Stimulated activated memory B cell treated with anti-CD40 and anti-IgM and Interleukin-4, amounts not matched to agents 10 μg/mL and 1 μg/mL and 100 μg/mL, for 72 hours (primary cell): ENCODE measurements at regions not wholly inside any gene's neighbourhood (a gene's known extent, or its start where the extent isn't known, plus 50 kb on each side); places are given as distances from the start of the nearest gene placed in this dataset.
A peak's percentile ranks its signal among the peaks of the same experiment; 100 is the strongest.

Experiments
- ATAC-seq: fragments of 150-1000 bp; cut with Tn5 transposase; 2 replicates; pipeline ENCODE4 v1.10.0; 2021
- H3K27ac Mint-ChIP-seq: one replicate; pipeline ENCODE4 v1.8.0; 2022; ENCODE audit warnings: mild to moderate bottlenecking, mixed read lengths
- H3K27me3 Mint-ChIP-seq: one replicate; pipeline ENCODE4 v1.8.0; 2022; ENCODE audit warnings: mixed read lengths
- H3K36me3 Mint-ChIP-seq: one replicate; pipeline ENCODE4 v1.8.0; 2022; ENCODE audit warnings: mixed read lengths
- H3K4me1 Mint-ChIP-seq: one replicate; pipeline ENCODE4 v1.8.0; 2022; ENCODE audit warnings: mixed read lengths
- H3K4me3 Mint-ChIP-seq: one replicate; pipeline ENCODE4 v1.8.0; 2022; ENCODE audit warnings: mild to moderate bottlenecking, moderate library complexity, mixed read lengths
- H3K9me3 Mint-ChIP-seq: one replicate; pipeline ENCODE4 v1.8.0; 2022; ENCODE audit warnings: mixed read lengths

DNA sequence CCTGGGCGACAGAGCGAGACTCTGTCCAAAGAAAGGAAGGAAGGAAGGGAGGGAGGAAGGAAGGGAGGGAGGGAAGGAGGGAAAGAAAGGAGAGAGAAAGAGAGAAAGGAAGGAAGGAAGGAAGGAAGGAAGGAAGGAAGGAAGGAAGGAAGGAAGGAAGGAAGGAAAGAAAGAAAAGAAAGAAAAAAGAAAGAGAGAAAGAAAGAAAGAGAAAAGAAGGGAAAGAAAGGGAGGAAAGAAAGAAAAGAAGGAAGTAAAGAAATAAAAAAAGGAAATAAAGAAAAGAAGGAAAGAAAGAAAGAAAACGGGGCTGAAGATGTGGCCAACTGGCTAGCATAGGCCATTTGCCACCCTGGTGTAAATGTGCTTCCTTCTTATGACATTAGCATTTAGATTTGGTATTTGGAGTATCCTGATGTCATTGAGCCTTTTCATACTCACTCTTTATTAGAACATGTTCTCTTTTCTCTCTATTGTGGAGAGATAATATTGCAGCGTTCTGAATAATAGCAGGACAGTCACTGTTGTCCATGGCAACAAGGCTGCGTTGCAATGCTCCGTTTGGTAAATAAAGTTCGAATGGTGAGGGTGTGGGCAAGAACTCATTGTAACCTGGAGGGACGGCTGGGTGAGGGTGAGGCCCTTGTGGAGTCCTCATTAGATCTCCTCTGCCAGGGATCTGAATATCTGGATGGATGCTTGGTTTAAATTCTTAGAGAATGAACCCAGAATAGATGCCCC, 173.9 kb upstream of the UBL3 start:
- ATAC-seq: no peak
- Mint-ChIP-seq H3K27ac (no peak overlapping the region), H3K4me3 (no peak overlapping the region), H3K27me3 (peaks cover 23% of the 10 kb centered on the region), H3K36me3 (no peaks in the 10 kb centered on the region), H3K9me3 (no peaks in the 10 kb centered on the region), H3K4me1 (no peaks in the 10 kb centered on the region)

GRCh38 chr13:30023196-30023895, 172.9 kb upstream of the UBL3 start:
- H3K4me1 Mint-ChIP-seq: no peaks in the 10 kb centered on the region
- H3K27ac Mint-ChIP-seq: no peak overlapping the region
- H3K9me3 Mint-ChIP-seq: no peaks in the 10 kb centered on the region
- no peak overlapping the region for H3K4me3 Mint-ChIP-seq
- H3K36me3 Mint-ChIP-seq: no peaks in the 10 kb centered on the region
- peaks cover 30% of the 10 kb centered on the region for H3K27me3 Mint-ChIP-seq
- no peak for ATAC-seq

GRCh38 chr13:30022796-30023195, 172.4 kb upstream of the UBL3 start:
- Mint-ChIP-seq H3K9me3 (no peaks in the 10 kb centered on the region), H3K27ac (no peak overlapping the region), H3K36me3 (no peaks in the 10 kb centered on the region), H3K4me1 (no peaks in the 10 kb centered on the region), H3K27me3 (peaks cover 29% of the 10 kb centered on the region), H3K4me3 (no peak overlapping the region)
- ATAC-seq: no peak

GRCh38 chr13:30022256-30022655, 171.8 kb upstream of the UBL3 start:
- H3K9me3 Mint-ChIP-seq: no peaks in the 10 kb centered on the region
- no peak for ATAC-seq
- no peaks in the 10 kb centered on the region for H3K36me3 Mint-ChIP-seq
- H3K4me1 Mint-ChIP-seq: no peaks in the 10 kb centered on the region
- peaks cover 30% of the 10 kb centered on the region for H3K27me3 Mint-ChIP-seq
- H3K27ac Mint-ChIP-seq: no peak overlapping the region
- no peak overlapping the region for H3K4me3 Mint-ChIP-seq

DNA sequence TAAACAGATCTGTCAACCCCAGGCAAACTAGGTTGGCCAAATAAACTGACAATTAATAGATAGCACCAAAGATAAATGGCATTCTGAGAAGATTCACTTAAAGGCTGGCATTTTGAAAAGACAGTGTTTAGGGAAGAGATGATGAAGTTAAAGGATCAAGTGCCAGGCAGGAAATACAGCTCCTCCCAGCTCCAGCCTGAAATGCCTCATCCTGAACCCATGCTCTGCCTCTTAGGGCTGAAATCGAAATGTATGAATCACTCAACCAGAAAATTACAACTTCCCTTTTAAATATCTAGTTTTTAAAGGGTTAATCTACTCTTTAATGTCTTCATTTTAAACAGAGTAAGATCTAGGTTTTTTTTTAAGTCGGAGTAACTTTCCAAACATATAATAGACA, 171.2 kb upstream of the UBL3 start:
- no peaks in the 10 kb centered on the region for H3K9me3 Mint-ChIP-seq
- H3K4me1 Mint-ChIP-seq: no peaks in the 10 kb centered on the region
- ATAC-seq: no peak
- H3K27ac Mint-ChIP-seq: no peak overlapping the region
- no peaks in the 10 kb centered on the region for H3K36me3 Mint-ChIP-seq
- peaks cover 36% of the 10 kb centered on the region for H3K27me3 Mint-ChIP-seq
- H3K4me3 Mint-ChIP-seq: no peak overlapping the region

DNA sequence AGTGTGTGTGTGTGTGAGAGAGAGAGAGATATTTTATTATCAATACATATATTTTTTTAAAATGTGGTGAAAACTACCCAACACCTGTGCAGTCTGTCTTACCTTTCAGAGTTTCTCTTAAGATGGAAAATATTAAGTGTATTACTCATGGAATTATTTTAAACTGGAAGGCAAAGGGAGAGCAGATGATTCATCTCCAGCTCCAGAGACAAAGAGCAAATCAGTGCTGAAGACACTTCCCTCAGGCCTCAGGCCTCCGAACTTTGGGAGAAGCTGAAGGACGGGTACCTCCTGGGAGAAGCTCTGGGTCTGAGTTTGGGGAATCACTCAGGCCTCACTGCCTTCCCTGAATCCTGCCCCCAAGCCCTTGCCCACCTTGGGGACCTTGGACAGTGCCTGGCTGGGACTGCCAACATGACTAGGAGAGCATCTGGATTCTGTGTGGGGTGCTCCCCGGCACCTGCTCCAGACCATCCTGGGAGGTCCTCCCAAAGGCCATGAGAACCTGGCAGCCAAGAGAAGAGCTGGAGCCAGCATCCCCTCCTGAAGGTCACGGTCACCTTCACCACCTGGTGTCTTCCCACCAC, 170.4 kb upstream of the UBL3 start:
- Mint-ChIP-seq H3K27me3 (peaks cover 44% of the 10 kb centered on the region), H3K4me1 (no peaks in the 10 kb centered on the region), H3K9me3 (no peaks in the 10 kb centered on the region), H3K36me3 (no peaks in the 10 kb centered on the region), H3K27ac (no peak overlapping the region), H3K4me3 (no peak overlapping the region)
- no peak for ATAC-seq

GRCh38 chr13:30019648-30020626, 169.5 kb upstream of the UBL3 start:
- ATAC-seq: no peak
- no peaks in the 10 kb centered on the region for H3K4me1 Mint-ChIP-seq
- H3K4me3 Mint-ChIP-seq: no peak overlapping the region
- no peaks in the 10 kb centered on the region for H3K9me3 Mint-ChIP-seq
- no peaks in the 10 kb centered on the region for H3K36me3 Mint-ChIP-seq
- peaks cover 48% of the 10 kb centered on the region for H3K27me3 Mint-ChIP-seq
- no peak overlapping the region for H3K27ac Mint-ChIP-seq

GRCh38 chr13:30017880-30018279, 167.5 kb upstream of the UBL3 start:
- Mint-ChIP-seq H3K4me1 (no peaks in the 10 kb centered on the region), H3K27me3 (peaks cover 48% of the 10 kb centered on the region), H3K9me3 (no peaks in the 10 kb centered on the region), H3K4me3 (no peak overlapping the region), H3K27ac (no peak overlapping the region), H3K36me3 (no peaks in the 10 kb centered on the region)
- no peak for ATAC-seq

GRCh38 chr13:30016398-30016797, 166.0 kb upstream of the UBL3 start:
- Mint-ChIP-seq H3K27ac (no peak overlapping the region), H3K27me3 (peaks cover 48% of the 10 kb centered on the region), H3K36me3 (no peaks in the 10 kb centered on the region), H3K4me1 (no peaks in the 10 kb centered on the region), H3K9me3 (no peaks in the 10 kb centered on the region), H3K4me3 (no peak overlapping the region)
- no peak for ATAC-seq

DNA sequence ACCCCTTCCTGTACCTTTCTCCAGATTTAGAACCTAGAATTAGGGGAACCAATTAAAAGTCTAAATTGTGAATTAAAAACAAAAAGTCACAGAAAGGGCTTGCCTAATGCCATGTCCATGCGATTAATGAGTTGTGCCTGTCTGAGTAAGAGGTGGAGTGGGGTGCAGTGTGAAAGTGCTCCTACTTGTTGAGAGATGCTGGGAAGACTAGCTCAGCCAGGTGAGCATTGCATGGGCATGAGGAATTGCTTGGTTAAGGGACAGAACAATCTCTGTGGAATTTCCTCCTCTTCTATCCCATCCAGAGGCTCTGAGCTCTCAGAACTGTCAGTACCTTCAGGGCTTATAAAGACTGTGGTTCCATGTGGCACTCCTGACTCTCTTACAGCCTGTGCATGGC, 159.0 kb upstream of the UBL3 start:
- no peak for ATAC-seq
- Mint-ChIP-seq H3K27ac (no peak overlapping the region), H3K9me3 (no peaks in the 10 kb centered on the region), H3K27me3 (peaks cover 18% of the 10 kb centered on the region), H3K4me1 (no peaks in the 10 kb centered on the region), H3K4me3 (no peak overlapping the region), H3K36me3 (no peaks in the 10 kb centered on the region)

- Mint-ChIP-seq H3K9me3 (no peaks in the 10 kb centered on the region), H3K4me3 (no peak overlapping the region)
- ATAC-seq: no peak
These were observed 155.8 kb upstream of the UBL3 start for GRCh38 chr13:30006246-30006645.

GRCh38 chr13:30004204-30004603, 153.8 kb upstream of the UBL3 start:
- Mint-ChIP-seq H3K4me1 (no peaks in the 10 kb centered on the region), H3K27me3 (peaks cover 18% of the 10 kb centered on the region), H3K9me3 (no peaks in the 10 kb centered on the region), H3K27ac (no peak overlapping the region), H3K4me3 (no peak overlapping the region), H3K36me3 (no peaks in the 10 kb centered on the region)
- ATAC-seq: no peak

More at GRCh38 chr13:30006246-30006645, 155.8 kb upstream of the UBL3 start:
- no peak overlapping the region for H3K27ac Mint-ChIP-seq
- no peaks in the 10 kb centered on the region for H3K36me3 Mint-ChIP-seq
- H3K27me3 Mint-ChIP-seq: peaks cover 18% of the 10 kb centered on the region
- no peaks in the 10 kb centered on the region for H3K4me1 Mint-ChIP-seq

DNA sequence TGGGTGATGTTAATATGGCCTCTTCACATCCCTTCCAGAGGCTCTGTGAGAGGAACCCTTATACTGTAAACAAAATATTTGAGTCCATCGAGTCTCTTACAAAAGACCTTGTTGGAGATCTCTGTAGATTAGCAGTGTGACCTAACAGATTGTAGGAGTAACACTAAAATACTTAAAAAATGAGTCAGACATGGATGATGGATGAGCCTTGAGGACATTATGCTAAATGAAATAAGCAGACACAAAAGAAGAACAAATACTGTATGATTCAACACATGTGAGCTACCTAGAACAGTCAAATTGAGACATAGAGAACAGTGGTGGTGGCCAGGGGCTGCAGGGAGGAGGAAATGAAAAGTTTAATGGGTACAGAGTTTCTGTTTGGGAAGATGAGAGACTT, 152.2 kb upstream of the UBL3 start:
- Mint-ChIP-seq H3K4me3 (no peak overlapping the region), H3K36me3 (no peaks in the 10 kb centered on the region), H3K9me3 (no peaks in the 10 kb centered on the region), H3K27ac (no peak overlapping the region), H3K27me3 (peaks cover 18% of the 10 kb centered on the region), H3K4me1 (no peaks in the 10 kb centered on the region)
- peak; percentile 72 for ATAC-seq

DNA sequence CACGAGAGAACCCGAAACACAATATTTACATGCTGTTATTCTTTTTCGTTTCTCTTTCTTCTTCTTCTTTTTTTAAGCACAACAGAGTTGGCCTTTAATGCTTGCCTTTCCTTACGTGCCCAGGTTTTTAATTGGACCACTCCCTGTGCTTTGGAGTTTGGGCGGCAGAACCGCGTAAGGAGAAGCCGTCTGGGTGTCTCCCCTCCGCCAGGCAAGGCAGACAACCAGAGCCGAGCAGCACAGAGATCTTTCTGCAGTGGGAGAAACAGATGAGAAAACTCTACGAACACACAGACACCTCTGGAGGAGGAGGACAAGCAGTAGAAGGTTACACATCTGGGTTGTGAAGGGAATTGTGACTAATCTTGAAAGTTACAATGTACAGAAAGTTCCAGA, 150.0 kb upstream of the UBL3 start:
- Mint-ChIP-seq H3K4me1 (no peaks in the 10 kb centered on the region), H3K4me3 (no peak overlapping the region), H3K27ac (no peak overlapping the region), H3K27me3 (peaks cover 13% of the 10 kb centered on the region), H3K36me3 (no peaks in the 10 kb centered on the region), H3K9me3 (no peaks in the 10 kb centered on the region)
- no peak for ATAC-seq
